Suppressor macrophage (primary cell): ENCODE measurements at regions not wholly inside any gene's neighbourhood (a gene's known extent, or its start where the extent isn't known, plus 50 kb on each side); places are given as distances from the start of the nearest gene placed in this dataset.

ENCODE experiments used
- DNase-seq, 4 experiments: peaks; one replicate each; pipeline ENCODE4 v3.0.0-alpha.2; 2020 to 2022

GRCh38 chr9:81388831-81389230, 300.5 kb downstream of the TLE1 start:
- no peak for DNase-seq

GRCh38 chr9:81387360-81388106, 301.8 kb downstream of the TLE1 start:
- no peak for DNase-seq

- no peak for DNase-seq
Measured at GRCh38 chr9:81384911-81385310, 304.4 kb downstream of the TLE1 start.

GRCh38 chr9:81382281-81382680, 307.1 kb downstream of the TLE1 start:
- no peak for DNase-seq

GRCh38 chr9:81381694-81382093, 307.7 kb downstream of the TLE1 start:
- no peak for DNase-seq

- no peak for DNase-seq
Measured at GRCh38 chr9:81380504-81381359, 308.6 kb downstream of the TLE1 start.

- no peak for DNase-seq
Measured at GRCh38 chr9:81379655-81380054, 309.7 kb downstream of the TLE1 start.

GRCh38 chr9:81377921-81378320, 311.4 kb downstream of the TLE1 start:
- DNase-seq = no peak

- DNase-seq = no peak
Measured at GRCh38 chr9:81377320-81377719, 312.0 kb downstream of the TLE1 start.

GRCh38 chr9:81375187-81376100, 313.9 kb downstream of the TLE1 start:
- peak; percentile 34 to 84 (median 68) for DNase-seq

- DNase-seq = peak; percentile 44 to 80 (median 77)
Measured at GRCh38 chr9:81374459-81375186, 314.7 kb downstream of the TLE1 start.

GRCh38 chr9:81373294-81373693, 316.1 kb downstream of the TLE1 start:
- no peak for DNase-seq

- DNase-seq = peak in 3 of 4 experiments; percentile 8 to 36 (median 15)
Measured at GRCh38 chr9:81372628-81373191, 316.6 kb downstream of the TLE1 start.

GRCh38 chr9:81371824-81372223, 317.5 kb downstream of the TLE1 start:
- DNase-seq = no peak

- no peak for DNase-seq
Measured at GRCh38 chr9:81370650-81371049, 318.7 kb downstream of the TLE1 start.

- no peak for DNase-seq
Measured at GRCh38 chr9:81370096-81370495, 319.3 kb downstream of the TLE1 start.

GRCh38 chr9:81369121-81369520, 320.2 kb downstream of the TLE1 start:
- DNase-seq = no peak

- DNase-seq = no peak
Measured at GRCh38 chr9:81363916-81364480, 325.3 kb downstream of the TLE1 start.

GRCh38 chr9:81361296-81361695, 328.1 kb downstream of the TLE1 start:
- no peak for DNase-seq

GRCh38 chr9:81351166-81351565, 338.2 kb downstream of the TLE1 start:
- no peak for DNase-seq

- no peak for DNase-seq
Measured at GRCh38 chr9:81344366-81344765, 345.0 kb downstream of the TLE1 start.
